ENCODE measurements at regions not wholly inside any gene's neighbourhood (a gene's known extent, or its start where the extent isn't known, plus 50 kb on each side); places are given as distances from the start of the nearest gene placed in this dataset.

GRCh38 chr2:184371641-184372040, 226.7 kb upstream of the ZNF804A start:
- TF ChIP-seq POLR2A (IDR thresholded peaks at IDR 0.05; ENCODE audit: low read depth, low read length) (no peak), MYC (IDR thresholded peaks at IDR 0.05; ENCODE audit: low read depth, low read length) (no peak), POLR2AphosphoS5 (IDR thresholded peaks at IDR 0.05; ENCODE audit: insufficient read depth, low read depth, low read length) (no peak), CTCF (IDR thresholded peaks at IDR 0.05; ENCODE audit: extremely low read depth in 1 of 2, insufficient read depth in 1 of 2, low read depth in 1 of 2, low read length in 2 of 2) (no peak)

All from endothelial cell of umbilical vein (primary cell).